ENCODE measurements at regions not wholly inside any gene's neighbourhood (a gene's known extent, or its start where the extent isn't known, plus 50 kb on each side); places are given as distances from the start of the nearest gene placed in this dataset.

- no peak for DNase-seq
- Histone ChIP-seq H3K27me3 (ENCODE audit: control insufficient read depth, insufficient read depth, low read length) (no peaks in the 10 kb centered on the region), H3K4me3 (ENCODE audit: insufficient read depth, low read depth, low read length) (no peak overlapping the region), H3K36me3 (replicated peaks; ENCODE audit: control insufficient read depth, insufficient read depth, low read length) (no peaks in the 10 kb centered on the region)
Observed at GRCh38 chr19:30924670-30925069, 424.6 kb downstream of the TSHZ3 start.

- DNase-seq = no peak
- Histone ChIP-seq H3K4me3 (ENCODE audit: insufficient read depth, low read depth, low read length) (no peak overlapping the region), H3K27me3 (ENCODE audit: control insufficient read depth, insufficient read depth, low read length) (no peaks in the 10 kb centered on the region), H3K36me3 (replicated peaks; ENCODE audit: control insufficient read depth, insufficient read depth, low read length) (no peaks in the 10 kb centered on the region)
Observed at GRCh38 chr19:30924069-30924636, 425.1 kb downstream of the TSHZ3 start.

- Histone ChIP-seq H3K27me3 (ENCODE audit: control insufficient read depth, insufficient read depth, low read length) (no peaks in the 10 kb centered on the region), H3K4me3 (ENCODE audit: insufficient read depth, low read depth, low read length) (no peak overlapping the region), H3K36me3 (replicated peaks; ENCODE audit: control insufficient read depth, insufficient read depth, low read length) (no peaks in the 10 kb centered on the region)
- DNase-seq = no peak
Observed at GRCh38 chr19:30923621-30924020, 425.6 kb downstream of the TSHZ3 start.

GRCh38 chr19:30923096-30923495 is 426.1 kb downstream of the TSHZ3 start:
- H3K27me3 ChIP-seq (ENCODE audit: control insufficient read depth, insufficient read depth, low read length) = no peaks in the 10 kb centered on the region
- no peak for DNase-seq
- no peaks in the 10 kb centered on the region for H3K36me3 ChIP-seq (replicated peaks; ENCODE audit: control insufficient read depth, insufficient read depth, low read length)
- no peak overlapping the region for H3K4me3 ChIP-seq (ENCODE audit: insufficient read depth, low read depth, low read length)

- no peak for DNase-seq
- H3K27me3 ChIP-seq (ENCODE audit: control insufficient read depth, insufficient read depth, low read length) = no peaks in the 10 kb centered on the region
- H3K4me3 ChIP-seq (ENCODE audit: insufficient read depth, low read depth, low read length) = no peak overlapping the region
- no peaks in the 10 kb centered on the region for H3K36me3 ChIP-seq (replicated peaks; ENCODE audit: control insufficient read depth, insufficient read depth, low read length)
Observed at GRCh38 chr19:30920222-30920621, 429.0 kb downstream of the TSHZ3 start.

GRCh38 chr19:30919737-30920136 is 429.5 kb downstream of the TSHZ3 start:
- DNase-seq = no peak
- Histone ChIP-seq H3K27me3 (ENCODE audit: control insufficient read depth, insufficient read depth, low read length) (no peaks in the 10 kb centered on the region), H3K36me3 (replicated peaks; ENCODE audit: control insufficient read depth, insufficient read depth, low read length) (no peaks in the 10 kb centered on the region), H3K4me3 (ENCODE audit: insufficient read depth, low read depth, low read length) (no peak overlapping the region)

GRCh38 chr19:30916238-30916637 is 433.0 kb downstream of the TSHZ3 start:
- DNase-seq = no peak
- no peak overlapping the region for H3K4me3 ChIP-seq (ENCODE audit: insufficient read depth, low read depth, low read length)
- no peaks in the 10 kb centered on the region for H3K27me3 ChIP-seq (ENCODE audit: control insufficient read depth, insufficient read depth, low read length)
- H3K36me3 ChIP-seq (replicated peaks; ENCODE audit: control insufficient read depth, insufficient read depth, low read length) = no peaks in the 10 kb centered on the region

- Histone ChIP-seq H3K4me3 (ENCODE audit: insufficient read depth, low read depth, low read length) (no peak overlapping the region), H3K36me3 (replicated peaks; ENCODE audit: control insufficient read depth, insufficient read depth, low read length) (no peaks in the 10 kb centered on the region), H3K27me3 (ENCODE audit: control insufficient read depth, insufficient read depth, low read length) (no peaks in the 10 kb centered on the region)
- peak; percentile 52 for DNase-seq
Observed at GRCh38 chr19:30911491-30911890, 437.7 kb downstream of the TSHZ3 start.

GRCh38 chr19:30910485-30911240 is 438.6 kb downstream of the TSHZ3 start:
- H3K27me3 ChIP-seq (ENCODE audit: control insufficient read depth, insufficient read depth, low read length) = no peaks in the 10 kb centered on the region
- H3K36me3 ChIP-seq (replicated peaks; ENCODE audit: control insufficient read depth, insufficient read depth, low read length) = no peaks in the 10 kb centered on the region
- no peak overlapping the region for H3K4me3 ChIP-seq (ENCODE audit: insufficient read depth, low read depth, low read length)
- DNase-seq = no peak

GRCh38 chr19:30909216-30909615 is 440.0 kb downstream of the TSHZ3 start:
- H3K4me3 ChIP-seq (ENCODE audit: insufficient read depth, low read depth, low read length) = no peak overlapping the region
- DNase-seq = no peak
- no peaks in the 10 kb centered on the region for H3K36me3 ChIP-seq (replicated peaks; ENCODE audit: control insufficient read depth, insufficient read depth, low read length)
- no peaks in the 10 kb centered on the region for H3K27me3 ChIP-seq (ENCODE audit: control insufficient read depth, insufficient read depth, low read length)

GRCh38 chr19:30908262-30908771 is 440.9 kb downstream of the TSHZ3 start:
- H3K36me3 ChIP-seq (replicated peaks; ENCODE audit: control insufficient read depth, insufficient read depth, low read length) = no peaks in the 10 kb centered on the region
- DNase-seq = no peak
- no peak overlapping the region for H3K4me3 ChIP-seq (ENCODE audit: insufficient read depth, low read depth, low read length)
- no peaks in the 10 kb centered on the region for H3K27me3 ChIP-seq (ENCODE audit: control insufficient read depth, insufficient read depth, low read length)

- Histone ChIP-seq H3K4me3 (ENCODE audit: insufficient read depth, low read depth, low read length) (no peak overlapping the region), H3K36me3 (replicated peaks; ENCODE audit: control insufficient read depth, insufficient read depth, low read length) (no peaks in the 10 kb centered on the region), H3K27me3 (ENCODE audit: control insufficient read depth, insufficient read depth, low read length) (no peaks in the 10 kb centered on the region)
- no peak for DNase-seq
Observed at GRCh38 chr19:30906871-30907270, 442.4 kb downstream of the TSHZ3 start.

- no peak for DNase-seq
- no peak overlapping the region for H3K4me3 ChIP-seq (ENCODE audit: insufficient read depth, low read depth, low read length)
- no peaks in the 10 kb centered on the region for H3K27me3 ChIP-seq (ENCODE audit: control insufficient read depth, insufficient read depth, low read length)
- H3K36me3 ChIP-seq (replicated peaks; ENCODE audit: control insufficient read depth, insufficient read depth, low read length) = no peaks in the 10 kb centered on the region
Observed at GRCh38 chr19:30900051-30900450, 449.2 kb downstream of the TSHZ3 start.

GRCh38 chr19:30898353-30899103 is 450.7 kb downstream of the TSHZ3 start:
- Histone ChIP-seq H3K4me3 (ENCODE audit: insufficient read depth, low read depth, low read length) (no peak overlapping the region), H3K27me3 (ENCODE audit: control insufficient read depth, insufficient read depth, low read length) (no peaks in the 10 kb centered on the region), H3K36me3 (replicated peaks; ENCODE audit: control insufficient read depth, insufficient read depth, low read length) (no peaks in the 10 kb centered on the region)
- peak; percentile 61 for DNase-seq

- Histone ChIP-seq H3K36me3 (replicated peaks; ENCODE audit: control insufficient read depth, insufficient read depth, low read length) (no peaks in the 10 kb centered on the region), H3K27me3 (ENCODE audit: control insufficient read depth, insufficient read depth, low read length) (no peaks in the 10 kb centered on the region), H3K4me3 (ENCODE audit: insufficient read depth, low read depth, low read length) (no peak overlapping the region)
- DNase-seq = no peak
Observed at GRCh38 chr19:30897553-30897952, 451.7 kb downstream of the TSHZ3 start.
